HG03457 (cell line): ENCODE measurements at regions not wholly inside any gene's neighbourhood (a gene's known extent, or its start where the extent isn't known, plus 50 kb on each side); places are given as distances from the start of the nearest gene placed in this dataset.

Source experiments
- ATAC-seq: cut with Tn5 transposase; IDR thresholded peaks from one replicate; pipeline ENCODE4 v1.9.1; 2021; ENCODE audit warnings: moderate number of reproducible peaks; ENCODE audit not compliant: unreplicated experiment

DNA sequence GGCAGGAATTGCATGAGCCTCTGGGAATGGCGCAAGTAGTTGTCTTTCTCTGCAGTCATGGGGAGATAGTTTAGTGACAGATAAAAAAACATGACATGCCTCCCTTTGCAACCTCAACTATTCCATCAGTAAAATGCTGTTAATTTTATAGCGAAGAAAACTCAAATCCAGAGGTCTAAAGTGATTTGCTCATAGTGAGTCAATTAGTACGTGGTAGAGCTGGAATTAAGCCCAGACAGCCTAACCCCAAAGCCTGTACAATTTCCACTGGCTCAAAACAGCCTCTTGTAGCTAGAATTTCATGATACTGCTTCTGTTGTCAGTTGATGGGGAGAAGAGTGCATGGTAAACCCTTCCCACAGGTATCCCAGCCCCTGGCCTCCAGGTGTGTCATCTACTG is 81.3 kb upstream of the TRPC5 start:
- ATAC-seq: no peak

- no peak for ATAC-seq
Observed at GRCh38 chrX:112148397-112148796, 65.8 kb upstream of the TRPC5 start.

GRCh38 chrX:112147206-112147605 is 64.6 kb upstream of the TRPC5 start:
- ATAC-seq: no peak

- ATAC-seq: no peak
Observed at GRCh38 chrX:112137276-112137675, 54.7 kb upstream of the TRPC5 start.
